ENCODE measurements at regions not wholly inside any gene's neighbourhood (a gene's known extent, or its start where the extent isn't known, plus 50 kb on each side); places are given as distances from the start of the nearest gene placed in this dataset.

- Mint-ChIP-seq H3K4me3 (ENCODE audit: unreplicated experiment) (no peak overlapping the region), H3K9me3 (ENCODE audit: unreplicated experiment) (peaks cover 10% of the 10 kb centered on the region), H3K27ac (ENCODE audit: unreplicated experiment) (no peak overlapping the region), H3K36me3 (ENCODE audit: insufficient read depth, unreplicated experiment) (no peaks in the 10 kb centered on the region), H3K27me3 (ENCODE audit: insufficient read depth, unreplicated experiment) (no peaks in the 10 kb centered on the region), H3K4me1 (ENCODE audit: low read depth, unreplicated experiment) (no peaks in the 10 kb centered on the region)
- Histone ChIP-seq H3K4me1 (no peaks in the 10 kb centered on the region), H3K9me3 (0 out of 2 replicates have a peak, but pooled peaks cover 4% of the 10 kb centered on the region), H3K27me3 (replicated peaks; ENCODE audit: control insufficient read depth, insufficient read depth, low read length) (no peaks in the 10 kb centered on the region), H3K4me3 (ENCODE audit: low read depth, low read length) (no peak overlapping the region), H3K36me3 (ENCODE audit: control insufficient read depth, insufficient read depth, low read length) (no peaks in the 10 kb centered on the region)
- DNase-seq: no peak
- ChIA-PET POLR2A (no interaction called here), CTCF (no interaction called here)
- intact Hi-C loops (cut with micrococcal nuclease; ENCODE audit: unreplicated experiment): no loop called here
- BruUV-seq (replicated peaks): no TSS peak
- TF ChIP-seq CTCF (IDR thresholded peaks at IDR 0.05; ENCODE audit: insufficient read depth in 1 of 2, low read depth in 1 of 2, low read length in 1 of 2, severe bottlenecking in 1 of 2, unreplicated experiment in 1 of 2): no peak
Observed at GRCh38 chr20:4418141-4418540, 169.1 kb upstream of the ADRA1D start.

- peaks cover 5% of the 10 kb centered on the region for H3K9me3 Mint-ChIP-seq (ENCODE audit: unreplicated experiment)
- no peaks in the 10 kb centered on the region for H3K27me3 Mint-ChIP-seq (ENCODE audit: insufficient read depth, unreplicated experiment)
- Histone ChIP-seq H3K9me3 (0 out of 2 replicates have a peak, but pooled peaks cover 4% of the 10 kb centered on the region), H3K4me1 (no peaks in the 10 kb centered on the region), H3K36me3 (ENCODE audit: control insufficient read depth, insufficient read depth, low read length) (no peaks in the 10 kb centered on the region), H3K27me3 (replicated peaks; ENCODE audit: control insufficient read depth, insufficient read depth, low read length) (no peaks in the 10 kb centered on the region), H3K4me3 (ENCODE audit: low read depth, low read length) (no peak overlapping the region)
- DNase-seq: no peak
- no peak for TF ChIP-seq CTCF (IDR thresholded peaks at IDR 0.05; ENCODE audit: insufficient read depth in 1 of 2, low read depth in 1 of 2, low read length in 1 of 2, severe bottlenecking in 1 of 2, unreplicated experiment in 1 of 2)
- intact Hi-C loops (cut with micrococcal nuclease; ENCODE audit: unreplicated experiment): no loop called here
- H3K4me1 Mint-ChIP-seq (ENCODE audit: low read depth, unreplicated experiment): no peaks in the 10 kb centered on the region
- CTCF ChIA-PET: no interaction called here
- no peaks in the 10 kb centered on the region for H3K36me3 Mint-ChIP-seq (ENCODE audit: insufficient read depth, unreplicated experiment)
- BruUV-seq (replicated peaks): no TSS peak
- no peak overlapping the region for H3K4me3 Mint-ChIP-seq (ENCODE audit: unreplicated experiment)
- H3K27ac Mint-ChIP-seq (ENCODE audit: unreplicated experiment): no peak overlapping the region
- POLR2A ChIA-PET: no interaction called here
Observed at GRCh38 chr20:4415281-4415680, 166.2 kb upstream of the ADRA1D start.

GRCh38 chr20:4413314-4414049 is 164.4 kb upstream of the ADRA1D start:
- Mint-ChIP-seq H3K4me1 (ENCODE audit: low read depth, unreplicated experiment) (no peaks in the 10 kb centered on the region), H3K4me3 (ENCODE audit: unreplicated experiment) (no peak overlapping the region), H3K27ac (ENCODE audit: unreplicated experiment) (no peak overlapping the region), H3K9me3 (ENCODE audit: unreplicated experiment) (no peaks in the 10 kb centered on the region), H3K36me3 (ENCODE audit: insufficient read depth, unreplicated experiment) (no peaks in the 10 kb centered on the region), H3K27me3 (ENCODE audit: insufficient read depth, unreplicated experiment) (no peaks in the 10 kb centered on the region)
- H3K36me3 ChIP-seq (ENCODE audit: control insufficient read depth, insufficient read depth, low read length): no peaks in the 10 kb centered on the region
- CTCF ChIA-PET: no interaction called here
- intact Hi-C loops (cut with micrococcal nuclease; ENCODE audit: unreplicated experiment): no loop called here
- DNase-seq: no peak
- 0 out of 2 replicates have a peak, but pooled peaks cover 4% of the 10 kb centered on the region for H3K9me3 ChIP-seq
- no peaks in the 10 kb centered on the region for H3K4me1 ChIP-seq
- H3K4me3 ChIP-seq (ENCODE audit: low read depth, low read length): no peak overlapping the region
- BruUV-seq (replicated peaks): no TSS peak
- no peak for TF ChIP-seq CTCF (IDR thresholded peaks at IDR 0.05; ENCODE audit: insufficient read depth in 1 of 2, low read depth in 1 of 2, low read length in 1 of 2, severe bottlenecking in 1 of 2, unreplicated experiment in 1 of 2)
- POLR2A ChIA-PET: no interaction called here
- H3K27me3 ChIP-seq (replicated peaks; ENCODE audit: control insufficient read depth, insufficient read depth, low read length): no peaks in the 10 kb centered on the region

Data from Caco-2 (cell line).